Upper lobe of left lung (tissue), 4 donors: ENCODE measurements at regions not wholly inside any gene's neighbourhood (a gene's known extent, or its start where the extent isn't known, plus 50 kb on each side); places are given as distances from the start of the nearest gene placed in this dataset.

Source experiments
- CTCF ChIP-seq, 6 experiments: fragments of 450-650 bp in 4 of 6; fragments of 200-600 bp in 2 of 6; sonication (generic) in 2 of 6; IDR thresholded peaks; one replicate each; pipeline ENCODE4 v1.5.1; 2016 to 2019; ENCODE audit warnings: antibody characterized with exemption in 6 of 6
- POLR2A ChIP-seq, 4 donors: fragments of 450-650 bp; IDR thresholded peaks; one replicate each; pipeline ENCODE4 v1.5.1; 2016 to 2017; ENCODE audit warnings: antibody characterized with exemption in 4 of 4, mild to moderate bottlenecking in 2 of 4

GRCh38 chr11:8759634-8760033, 77.0 kb downstream of the RPL27A start:
- no peak for TF ChIP-seq POLR2A (IDR thresholded peaks at IDR 0.05)
- no peak for TF ChIP-seq CTCF (IDR thresholded peaks at IDR 0.05)
